ENCODE measurements at regions not wholly inside any gene's neighbourhood (a gene's known extent, or its start where the extent isn't known, plus 50 kb on each side); places are given as distances from the start of the nearest gene placed in this dataset.

GRCh38 chr18:76589316-76589715, 94.3 kb upstream of the ZNF516 start:
- Histone ChIP-seq H3K9me3 (ENCODE audit: control insufficient read depth, insufficient read depth, low read depth, low read length) (no peaks in the 10 kb centered on the region), H3K4me3 (ENCODE audit: low read depth in 2 of 2, low read length in 2 of 2) (no peak overlapping the region), H3K27me3 (ENCODE audit: control insufficient read depth, insufficient read depth, low read length) (peaks cover 26% of the 10 kb centered on the region), H3K4me1 (ENCODE audit: control insufficient read depth, insufficient read depth, low read length) (peaks cover 5% of the 10 kb centered on the region; the same call in 1 of the 2 replicates), H3K27ac (ENCODE audit: low read length) (no peak overlapping the region), H3K36me3 (ENCODE audit: control insufficient read depth, insufficient read depth, low read length) (no peaks in the 10 kb centered on the region)
- ATAC-seq (no peak), DNase-seq (ENCODE audit: low read depth, low spot score) (no peak)
- in situ Hi-C loops (cut with HindIII; ENCODE audit: low pct_unique_long_range_greater_than_20kb, low sequenced_read_pairs): no loop called here
- ChIA-PET POLR2A (no interaction called here), CTCF (no interaction called here)
- no TSS peak for BruUV-seq (replicated peaks)
- TF ChIP-seq REST (IDR thresholded peaks at IDR 0.05; ENCODE audit: insufficient read depth in 1 of 2, low read depth in 2 of 2, low read length in 1 of 2): no peak
- TF ChIP-seq TCF7L2 (IDR thresholded peaks at IDR 0.05; ENCODE audit: low read depth, low read length): no peak
- no peak for TF ChIP-seq SIN3A (IDR thresholded peaks at IDR 0.05; ENCODE audit: borderline replicate concordance, insufficient read depth, low read depth, low read length)
- TF ChIP-seq POLR2AphosphoS5 (IDR thresholded peaks at IDR 0.05; ENCODE audit: low read depth, low read length): no peak
- TF ChIP-seq CTCF (IDR thresholded peaks at IDR 0.05): no peak
- intact Hi-C loops (cut with micrococcal nuclease; ENCODE audit: unreplicated experiment): no loop called here

- in situ Hi-C loops (cut with HindIII; ENCODE audit: low pct_unique_long_range_greater_than_20kb, low sequenced_read_pairs) (no loop called here), intact Hi-C loops (cut with micrococcal nuclease; ENCODE audit: unreplicated experiment) (no loop called here)
- DNase-seq (ENCODE audit: low read depth, low spot score) (no peak), ATAC-seq (peak; percentile 43; the same call in 1 of the 2 replicates)
- ChIA-PET CTCF (no interaction called here), POLR2A (no interaction called here)
- Histone ChIP-seq H3K27me3 (ENCODE audit: control insufficient read depth, insufficient read depth, low read length) (peaks cover 32% of the 10 kb centered on the region), H3K4me3 (ENCODE audit: low read depth in 2 of 2, low read length in 2 of 2) (peak overlapping the region; percentile 1 to 35; a peak in 3 of 4 replicates), H3K27ac (ENCODE audit: low read length) (no peak overlapping the region), H3K4me1 (ENCODE audit: control insufficient read depth, insufficient read depth, low read length) (peaks cover 5% of the 10 kb centered on the region; the same call in 1 of the 2 replicates), H3K36me3 (ENCODE audit: control insufficient read depth, insufficient read depth, low read length) (no peaks in the 10 kb centered on the region), H3K9me3 (ENCODE audit: control insufficient read depth, insufficient read depth, low read depth, low read length) (no peaks in the 10 kb centered on the region)
- TF ChIP-seq SIN3A (IDR thresholded peaks at IDR 0.05; ENCODE audit: borderline replicate concordance, insufficient read depth, low read depth, low read length) (no peak), REST (IDR thresholded peaks at IDR 0.05; ENCODE audit: insufficient read depth in 1 of 2, low read depth in 2 of 2, low read length in 1 of 2) (no peak), CTCF (IDR thresholded peaks at IDR 0.05) (no peak), POLR2AphosphoS5 (IDR thresholded peaks at IDR 0.05; ENCODE audit: low read depth, low read length) (no peak), TCF7L2 (IDR thresholded peaks at IDR 0.05; ENCODE audit: low read depth, low read length) (no peak)
- no TSS peak for BruUV-seq (replicated peaks)
These were observed 93.7 kb upstream of the ZNF516 start for GRCh38 chr18:76588601-76589226.
